ENCODE measurements at regions not wholly inside any gene's neighbourhood (a gene's known extent, or its start where the extent isn't known, plus 50 kb on each side); places are given as distances from the start of the nearest gene placed in this dataset.
"Not testable (repeated sequence)": the region's sequence is repeated elsewhere in the genome, so short reads cannot be mapped to it uniquely, and the experiment has no call there.

- no peak for DNase-seq
These were observed 1088.4 kb downstream of the OTOL1 start for GRCh38 chr3:162584986-162585385.

GRCh38 chr3:162586591-162586990 is 1090.0 kb downstream of the OTOL1 start:
- DNase-seq = no peak

- DNase-seq = no peak
These were observed 1100.6 kb downstream of the OTOL1 start for GRCh38 chr3:162597226-162597625.

- DNase-seq = not testable (repeated sequence)
These were observed 1101.9 kb downstream of the OTOL1 start for GRCh38 chr3:162598500-162598899.

- not testable (repeated sequence) for DNase-seq
These were observed 1103.1 kb downstream of the OTOL1 start for GRCh38 chr3:162599742-162600141.

- no peak for DNase-seq
These were observed 1104.6 kb downstream of the OTOL1 start for GRCh38 chr3:162601101-162601670.

GRCh38 chr3:162602619-162603018 is 1106.0 kb downstream of the OTOL1 start:
- DNase-seq = no peak

GRCh38 chr3:162605651-162606204 is 1109.1 kb downstream of the OTOL1 start:
- DNase-seq = no peak

GRCh38 chr3:162610261-162610660 is 1113.7 kb downstream of the OTOL1 start:
- DNase-seq = no peak

- no peak for DNase-seq
These were observed 1116.4 kb downstream of the OTOL1 start for GRCh38 chr3:162612991-162613390.

GRCh38 chr3:162626172-162626571 is 1129.6 kb downstream of the OTOL1 start:
- DNase-seq = no peak

- no peak for DNase-seq
These were observed 1131.9 kb downstream of the OTOL1 start for GRCh38 chr3:162628531-162628930.

GRCh38 chr3:162629372-162629771 is 1132.8 kb downstream of the OTOL1 start:
- no peak for DNase-seq

GRCh38 chr3:162632672-162633071 is 1136.1 kb downstream of the OTOL1 start:
- no peak for DNase-seq

GRCh38 chr3:162640208-162640607 is 1143.6 kb downstream of the OTOL1 start:
- not testable (repeated sequence) for DNase-seq

GRCh38 chr3:162641317-162641716 is 1144.7 kb downstream of the OTOL1 start:
- no peak for DNase-seq

GRCh38 chr3:162641907-162642306 is 1145.3 kb downstream of the OTOL1 start:
- DNase-seq = no peak

GRCh38 chr3:162643245-162643644 is 1146.6 kb downstream of the OTOL1 start:
- no peak for DNase-seq

GRCh38 chr3:162647321-162647720 is 1150.7 kb downstream of the OTOL1 start:
- no peak for DNase-seq

- no peak for DNase-seq
These were observed 1161.4 kb downstream of the OTOL1 start for GRCh38 chr3:162658003-162658402.

- no peak for DNase-seq
These were observed 1169.2 kb downstream of the OTOL1 start for GRCh38 chr3:162665684-162666391.

- no peak for DNase-seq
These were observed 1170.2 kb downstream of the OTOL1 start for GRCh38 chr3:162666835-162667234.

- DNase-seq = no peak
These were observed 1173.6 kb downstream of the OTOL1 start for GRCh38 chr3:162670181-162670580.

GRCh38 chr3:162677475-162677874 is 1180.9 kb downstream of the OTOL1 start:
- DNase-seq = no peak

GRCh38 chr3:162678941-162679340 is 1182.3 kb downstream of the OTOL1 start:
- no peak for DNase-seq

Data from suppressor macrophage treated with lipopolysaccharide for 1 hour (primary cell).